Transverse colon (tissue), 4 donors: ENCODE measurements at regions not wholly inside any gene's neighbourhood (a gene's known extent, or its start where the extent isn't known, plus 50 kb on each side); places are given as distances from the start of the nearest gene placed in this dataset.

Experiments used
- DNase-seq: peaks from one replicate; pipeline ENCODE4 v3.0.0-alpha.2; 2019
- H3K27ac ChIP-seq, 4 donors: fragments of 200-600 bp; sonication (generic); 2 replicates each; pipeline ENCODE4 v1.5.1; 2016 to 2018; ENCODE audit warnings: inconsistent platforms in 4 of 4
- H3K27me3 ChIP-seq: fragments of 200-600 bp; sonication (generic); 2 replicates; pipeline ENCODE4 v1.5.1; 2017; ENCODE audit warnings: inconsistent platforms
- H3K36me3 ChIP-seq, 4 donors: fragments of 200-600 bp; sonication (generic); 2 replicates each; pipeline ENCODE4 v1.5.1; 2017 to 2019; ENCODE audit warnings: inconsistent platforms in 4 of 4
- H3K4me1 ChIP-seq, 4 donors: fragments of 200-600 bp; sonication (generic); 2 replicates each; pipeline ENCODE4 v1.5.1; 2017 to 2020; ENCODE audit warnings: inconsistent platforms in 4 of 4
- H3K4me3 ChIP-seq, 4 donors: fragments of 200-600 bp; sonication (generic); 1 replicate in 1 of 4; 2 replicates in 3 of 4; pipeline versions ENCODE4 v1.5.1 to v1.6.1; 2017 to 2019; ENCODE audit warnings: inconsistent platforms in 4 of 4
- H3K9me3 ChIP-seq, 2 donors: fragments of 200-600 bp; sonication (generic); 2 replicates each; pipeline ENCODE4 v1.5.1; 2017 to 2019; ENCODE audit warnings: inconsistent platforms in 2 of 2
- CTCF ChIP-seq, 5 experiments: fragments of 200-600 bp in 3 of 5; fragments of 450-650 bp in 2 of 5; sonication (generic) in 3 of 5; IDR thresholded peaks; 1 replicate in 2 of 5; 2 replicates in 3 of 5; pipeline ENCODE4 v1.5.1; 2016 to 2017; ENCODE audit warnings: antibody characterized with exemption in 5 of 5, inconsistent platforms in 3 of 5, mild to moderate bottlenecking in 2 of 5, moderate library complexity in 1 of 5
- EP300 ChIP-seq: sonication (generic); formaldehyde crosslinking; IDR thresholded peaks from one replicate; pipeline ENCODE4 v1.6.1; 2017; ENCODE audit warnings: antibody characterized with exemption, low read depth
- POLR2A ChIP-seq: fragments of 450-650 bp; IDR thresholded peaks from one replicate; pipeline ENCODE4 v1.6.1; 2016; ENCODE audit warnings: antibody characterized with exemption, mild to moderate bottlenecking, moderate library complexity
- POLR2AphosphoS5 ChIP-seq, 3 donors: sonication (generic); formaldehyde crosslinking; IDR thresholded peaks; one replicate each; pipeline ENCODE4 v1.6.1; 2016; ENCODE audit warnings: antibody characterized with exemption in 3 of 3
- WGBS, 2 donors: methylation state at CpG; one replicate each; pipeline ENCODE4 v1.1.5; 2018; ENCODE audit warnings: low coverage in 1 of 2; 5-methylcytosine and 5-hydroxymethylcytosine counted together
- in situ Hi-C, 4 donors: fragments of 200-750 bp; cut with MboI; loops; one replicate each; pipeline versions ENCODE4 v1.15.0 to v1.15.1; 2017; ENCODE audit warnings: low sequenced_read_pairs in 3 of 4, low pct_ligation_motif_present in 1 of 4, low pct_unique_long_range_greater_than_20kb in 1 of 4
- intact Hi-C: fragments of 100-400 bp; cut with DNase I; formaldehyde crosslinking; loops from one replicate; pipeline ENCODE4 v1.15.1; 2023; ENCODE audit warnings: low total_unique reads

GRCh38 chr2:35931626-35932025 is 424.0 kb upstream of the CRIM1 start:
- TF ChIP-seq POLR2A (no peak), POLR2AphosphoS5 (IDR thresholded peaks at IDR 0.05) (no peak), CTCF (IDR thresholded peaks at IDR 0.05) (no peak), EP300 (no peak)
- in situ Hi-C loops (no loop called here), intact Hi-C loops (no loop called here)
- Histone ChIP-seq H3K36me3 (no peaks in the 10 kb centered on the region), H3K4me3 (no peak overlapping the region), H3K9me3 (no peaks in the 10 kb centered on the region), H3K27me3 (no peaks in the 10 kb centered on the region), H3K27ac (no peak overlapping the region), H3K4me1 (no peaks in the 10 kb centered on the region)
- no peak for DNase-seq
- WGBS, 2 donors: 76 to 83% methylated on average over 4 of the region's 4 CpGs

GRCh38 chr2:35931115-35931514 is 424.5 kb upstream of the CRIM1 start:
- no peaks in the 10 kb centered on the region for H3K27me3 ChIP-seq
- in situ Hi-C loops: no loop called here
- H3K4me1 ChIP-seq: no peaks in the 10 kb centered on the region
- no peaks in the 10 kb centered on the region for H3K9me3 ChIP-seq
- H3K27ac ChIP-seq: no peak overlapping the region
- TF ChIP-seq CTCF (IDR thresholded peaks at IDR 0.05) (no peak), EP300 (no peak), POLR2AphosphoS5 (IDR thresholded peaks at IDR 0.05) (no peak)
- H3K4me3 ChIP-seq: no peak overlapping the region
- WGBS, 2 donors: 80 to 89% methylated on average over 5 of the region's 5 CpGs
- intact Hi-C loops: no loop called here
- no peak for DNase-seq
- H3K36me3 ChIP-seq: no peaks in the 10 kb centered on the region

- no peaks in the 10 kb centered on the region for H3K4me1 ChIP-seq
- H3K4me3 ChIP-seq: no peak overlapping the region
- 80 to 85% methylated on average over 1 to 2 of the region's 2 CpGs for WGBS, 2 donors
- no peaks in the 10 kb centered on the region for H3K27me3 ChIP-seq
- H3K27ac ChIP-seq: no peak overlapping the region
- no peak for DNase-seq
- intact Hi-C loops: no loop called here
- TF ChIP-seq CTCF (IDR thresholded peaks at IDR 0.05) (no peak), EP300 (no peak), POLR2A (no peak), POLR2AphosphoS5 (IDR thresholded peaks at IDR 0.05) (no peak)
- no peaks in the 10 kb centered on the region for H3K9me3 ChIP-seq
- in situ Hi-C loops: no loop called here
- H3K36me3 ChIP-seq: no peaks in the 10 kb centered on the region
Measured at GRCh38 chr2:35929551-35929950, 426.0 kb upstream of the CRIM1 start.

GRCh38 chr2:35920061-35920460 is 435.5 kb upstream of the CRIM1 start:
- TF ChIP-seq POLR2A (no peak), POLR2AphosphoS5 (IDR thresholded peaks at IDR 0.05) (no peak), EP300 (no peak), CTCF (IDR thresholded peaks at IDR 0.05) (no peak)
- in situ Hi-C loops: no loop called here

More at GRCh38 chr2:35920061-35920460, 435.5 kb upstream of the CRIM1 start:
- H3K36me3 ChIP-seq: no peaks in the 10 kb centered on the region
- intact Hi-C loops: no loop called here
- H3K27me3 ChIP-seq: no peaks in the 10 kb centered on the region
- no peak overlapping the region for H3K27ac ChIP-seq
- H3K4me3 ChIP-seq: no peak overlapping the region
- no peaks in the 10 kb centered on the region for H3K4me1 ChIP-seq
- DNase-seq: no peak
- no peaks in the 10 kb centered on the region for H3K9me3 ChIP-seq
